Fibroblast of skin of back (primary cell): ENCODE measurements at regions not wholly inside any gene's neighbourhood (a gene's known extent, or its start where the extent isn't known, plus 50 kb on each side); places are given as distances from the start of the nearest gene placed in this dataset.
"Not testable (repeated sequence)": the region's sequence is repeated elsewhere in the genome, so short reads cannot be mapped to it uniquely, and the experiment has no call there.

Source experiments
- DNase-seq: peaks from one replicate; pipeline ENCODE4 v3.0.0-alpha.2; 2013

DNA sequence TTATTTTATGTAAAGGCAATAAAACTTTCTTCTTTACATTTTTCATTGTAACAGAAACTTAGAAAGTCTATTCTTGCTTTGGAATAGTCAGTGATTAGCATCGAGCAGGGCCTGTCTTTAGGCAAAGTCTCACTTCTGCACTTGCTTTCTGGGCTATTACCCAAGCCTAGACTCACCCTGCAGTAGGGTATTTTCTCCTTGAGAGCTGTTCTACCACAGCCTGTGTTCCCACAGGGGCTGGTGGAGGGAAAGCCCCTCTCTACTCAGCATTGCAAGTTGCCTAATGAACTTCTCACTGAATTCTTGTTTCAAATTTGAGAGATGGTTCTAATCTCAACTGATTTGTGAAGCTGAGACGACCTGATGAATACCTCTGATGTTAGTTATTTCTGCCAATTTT lies 111.7 kb upstream of the KLHL14 start:
- DNase-seq, result no peak

- DNase-seq, result no peak
These were observed 108.2 kb upstream of the KLHL14 start for GRCh38 chr18:32881009-32881408.

DNA sequence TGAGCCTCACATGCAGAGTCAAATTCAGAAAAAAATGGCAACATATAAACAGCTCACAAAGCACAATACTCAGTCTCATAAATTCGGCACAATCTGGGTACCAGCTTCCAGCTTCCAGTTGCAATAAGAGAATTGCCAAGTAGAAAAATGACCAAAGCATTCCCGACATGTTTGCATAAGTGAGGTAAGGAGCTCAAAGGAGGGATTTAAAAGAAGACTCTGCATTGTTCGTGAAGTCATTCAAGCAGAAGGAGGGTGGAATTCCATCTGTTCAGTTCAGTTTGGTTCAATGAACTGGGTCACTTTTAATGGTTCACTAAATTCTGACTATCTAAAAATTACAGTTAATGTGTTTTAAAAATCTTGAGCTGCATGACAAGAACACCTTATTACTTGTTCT lies 106.7 kb upstream of the KLHL14 start:
- DNase-seq, result no peak

- no peak for DNase-seq
These were observed 105.6 kb upstream of the KLHL14 start for GRCh38 chr18:32878436-32878835.

DNA sequence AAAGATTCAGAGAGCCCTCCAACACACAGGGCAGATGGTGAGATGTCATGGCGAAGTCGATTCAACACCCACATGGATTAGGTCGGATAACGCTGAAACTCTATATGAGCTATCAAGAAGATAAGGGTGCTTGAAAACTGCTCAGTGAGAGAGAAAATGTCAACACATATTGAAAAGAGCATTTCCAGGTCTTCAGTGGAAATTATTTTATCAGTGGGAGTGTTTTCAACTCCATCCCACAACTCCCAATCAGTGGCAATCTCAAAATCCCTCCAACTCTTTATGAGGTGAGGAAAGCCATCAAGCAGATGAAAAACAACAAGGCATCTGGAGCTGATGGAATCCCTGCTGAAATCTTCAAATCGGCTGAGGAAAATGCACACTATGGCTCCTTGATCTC lies 104.5 kb upstream of the KLHL14 start:
- DNase-seq, result no peak

DNA sequence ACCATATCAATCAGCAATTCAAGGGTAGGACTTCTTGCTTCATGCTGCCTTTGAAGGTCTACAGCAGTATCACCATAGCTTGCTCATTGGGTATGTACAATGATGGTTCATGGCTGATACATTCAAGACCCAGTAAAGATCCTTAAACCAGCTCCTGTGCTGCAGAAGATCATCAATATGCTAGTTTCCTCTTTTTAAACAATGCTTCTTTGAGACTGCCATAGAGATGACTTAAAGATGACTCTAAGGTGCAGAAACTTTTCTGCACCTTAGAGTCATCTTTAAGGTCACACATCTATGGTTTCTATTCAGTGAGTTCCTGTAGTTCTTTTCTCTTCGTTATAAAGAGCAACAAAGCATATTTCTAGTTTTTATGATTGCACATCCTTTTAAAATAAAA lies 102.8 kb upstream of the KLHL14 start:
- DNase-seq, result no peak

- DNase-seq, result no peak
These were observed 99.0 kb upstream of the KLHL14 start for GRCh38 chr18:32871786-32872185.

DNA sequence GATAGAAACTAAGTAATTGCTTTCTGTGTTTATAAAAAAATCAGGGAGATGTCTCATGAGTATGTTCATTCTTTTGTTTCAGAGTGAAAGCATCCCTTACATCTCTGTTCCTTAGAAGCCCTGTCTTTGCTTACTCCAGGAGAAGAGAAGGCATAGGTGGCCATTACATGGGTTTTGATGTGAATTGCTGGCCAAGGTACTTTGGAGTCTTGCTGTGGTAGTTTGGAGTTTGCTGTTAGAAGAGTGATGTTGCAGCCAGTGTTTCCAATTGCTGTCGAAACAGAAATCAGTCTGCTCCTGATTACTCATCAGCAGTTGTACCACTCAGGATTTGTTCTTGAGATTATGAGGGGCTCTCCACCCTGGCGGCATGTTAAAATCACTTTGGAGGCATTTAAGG lies 97.8 kb upstream of the KLHL14 start:
- no peak for DNase-seq

DNA sequence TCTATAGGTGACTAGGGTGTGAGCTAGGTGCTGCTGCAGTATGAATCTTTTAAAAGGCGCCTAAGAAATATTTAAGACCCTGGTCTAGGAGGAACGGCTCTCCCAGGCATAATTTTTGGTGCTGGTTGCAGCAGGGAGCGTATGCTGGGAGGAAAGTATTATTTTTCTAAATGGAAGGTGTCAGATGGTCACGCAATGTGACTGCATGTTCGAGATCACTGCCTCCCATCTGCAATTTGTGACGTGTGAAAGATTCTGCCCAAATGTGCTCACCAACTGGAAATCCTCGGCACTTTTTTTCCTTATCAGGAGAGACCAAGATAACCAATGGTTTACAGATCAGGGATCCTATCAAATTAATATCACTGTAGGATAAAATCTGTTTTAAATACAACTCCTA lies 95.6 kb upstream of the KLHL14 start:
- DNase-seq, result no peak

- DNase-seq, result no peak
These were observed 95.1 kb upstream of the KLHL14 start for GRCh38 chr18:32867936-32868335.

DNA sequence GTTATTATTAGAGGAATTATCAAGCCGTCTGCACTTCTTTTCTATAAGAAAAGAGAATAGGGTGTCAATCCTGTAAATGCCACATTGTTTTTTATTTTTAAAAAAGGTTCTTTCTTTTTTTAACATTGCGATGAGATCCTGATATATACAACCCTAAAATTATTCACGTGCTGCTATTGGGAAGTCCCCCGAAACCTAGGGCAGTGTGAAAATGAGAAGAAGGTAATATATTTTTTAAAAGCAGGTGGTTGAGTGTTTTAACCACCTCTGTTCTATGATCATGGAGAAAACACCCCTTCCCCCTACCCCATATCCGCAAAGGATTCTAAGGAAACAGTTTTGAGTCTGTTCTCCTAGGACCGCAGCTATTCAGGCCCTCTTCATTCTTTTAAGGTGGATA lies 94.5 kb upstream of the KLHL14 start:
- DNase-seq, result no peak

DNA sequence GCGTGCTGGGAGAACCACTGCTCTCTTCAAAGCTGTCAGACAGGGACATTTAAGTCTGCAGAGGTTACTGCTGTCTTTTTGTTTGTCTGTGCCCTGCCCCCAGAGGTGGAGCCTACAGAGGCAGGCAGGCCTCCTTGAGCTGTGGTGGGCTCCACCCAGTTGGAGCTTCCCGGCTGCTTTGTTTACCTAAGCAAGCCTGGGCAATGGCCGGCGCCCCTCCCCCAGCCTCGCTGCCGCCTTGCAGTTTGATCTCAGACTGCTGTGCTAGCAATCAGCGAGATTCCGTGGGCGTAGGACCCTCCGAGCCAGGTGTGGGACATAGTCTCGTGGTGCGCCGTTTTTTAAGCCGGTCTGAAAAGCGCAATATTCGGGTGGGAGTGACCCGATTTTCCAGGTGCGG lies 89.2 kb upstream of the KLHL14 start:
- not testable (repeated sequence) for DNase-seq

DNA sequence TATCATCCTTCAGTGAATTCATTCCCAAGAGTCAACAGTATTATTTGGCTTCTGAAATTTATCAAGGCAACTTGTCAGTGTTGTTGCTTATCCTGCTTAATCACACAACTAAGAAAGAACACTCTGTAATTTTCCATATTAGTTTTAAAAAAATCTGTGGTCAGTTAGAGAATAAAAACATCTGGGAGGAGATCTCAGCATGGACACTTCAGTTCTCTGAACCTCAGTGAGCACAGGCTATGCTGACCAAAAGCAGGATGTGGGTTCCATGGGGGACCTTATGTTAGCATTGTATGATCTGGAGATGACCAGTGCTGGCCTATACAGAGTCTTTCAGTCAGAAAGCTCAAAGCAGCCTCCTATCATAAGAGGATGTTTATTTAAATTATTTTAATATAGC lies 79.1 kb upstream of the KLHL14 start:
- no peak for DNase-seq

GRCh38 chr18:32848826-32849225 lies 76.0 kb upstream of the KLHL14 start:
- peak; percentile 17 for DNase-seq

DNA sequence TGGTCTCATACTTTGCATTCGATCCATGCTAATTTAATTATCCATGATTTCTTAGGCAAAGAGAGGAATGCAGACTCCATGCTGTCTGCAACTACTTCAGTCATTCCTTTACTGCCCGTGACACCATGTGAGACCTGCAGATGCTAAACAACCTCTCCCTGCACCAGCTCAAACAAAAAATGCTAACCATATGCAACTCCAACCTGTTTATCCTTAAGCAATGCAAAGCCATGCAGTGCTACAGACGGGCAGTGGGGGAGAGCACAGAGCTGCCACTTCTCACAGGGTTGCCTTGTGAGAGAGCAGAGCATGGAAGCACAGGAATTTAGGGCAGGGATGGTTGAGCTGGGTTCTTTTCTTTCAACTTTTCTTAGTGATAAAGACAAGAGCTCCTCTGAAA lies 74.9 kb upstream of the KLHL14 start:
- no peak for DNase-seq

DNA sequence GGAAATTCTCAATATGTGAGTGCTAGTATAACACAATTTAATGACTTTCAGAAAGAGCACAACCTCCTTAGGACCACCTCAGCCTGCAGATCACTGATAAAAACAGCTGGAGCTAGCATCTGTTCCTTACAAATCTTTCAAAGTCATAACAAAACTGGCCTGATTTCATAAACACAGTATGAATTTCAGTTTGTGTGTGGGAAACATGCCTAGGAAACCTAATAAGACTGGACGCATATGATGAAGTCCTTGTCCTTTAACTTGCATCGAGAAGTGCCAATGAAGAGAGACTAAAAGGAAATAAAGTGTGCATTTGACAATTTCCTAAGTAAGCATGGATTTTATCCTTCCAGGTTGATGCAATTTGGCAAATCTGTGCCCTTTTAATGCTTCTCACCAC lies 74.1 kb upstream of the KLHL14 start:
- no peak for DNase-seq

DNA sequence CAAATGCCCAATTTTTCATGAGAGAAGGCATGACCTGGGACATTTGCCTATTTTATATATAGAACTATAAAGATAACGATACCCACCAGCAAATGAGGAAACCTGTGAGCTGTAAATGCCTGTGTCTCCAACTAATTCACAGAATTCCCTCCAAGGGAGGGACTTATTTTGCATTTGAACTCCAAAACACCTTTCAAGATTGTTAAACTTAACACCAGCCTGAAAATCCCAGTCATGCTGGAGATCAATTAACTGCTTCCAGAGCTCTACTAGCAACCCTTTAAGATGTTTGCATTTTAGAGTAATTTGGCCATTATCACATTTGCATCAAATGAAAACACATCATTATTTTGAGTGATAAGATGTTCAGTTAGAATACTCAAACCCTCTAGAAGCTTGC lies 68.1 kb upstream of the KLHL14 start:
- no peak for DNase-seq

GRCh38 chr18:32835951-32836350 lies 63.1 kb upstream of the KLHL14 start:
- no peak for DNase-seq

DNA sequence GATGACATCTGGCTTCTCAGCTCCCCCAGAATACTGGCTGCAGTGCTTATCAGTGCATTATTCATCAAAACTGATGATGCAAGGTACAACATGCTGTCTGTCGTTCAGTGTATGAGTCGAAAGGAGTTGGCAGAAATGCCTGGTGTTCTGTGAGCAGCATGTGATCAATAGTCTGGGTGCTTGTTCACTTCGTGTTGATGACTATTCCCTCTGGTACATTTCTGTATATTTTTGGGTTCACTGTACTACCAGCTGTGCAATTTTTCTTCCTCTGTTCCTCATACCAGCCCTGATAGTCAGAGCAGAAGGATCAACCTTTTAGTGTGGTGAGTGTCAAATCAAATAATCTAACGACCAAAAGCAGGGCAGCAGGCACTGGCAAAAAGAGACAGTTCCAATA lies 59.0 kb upstream of the KLHL14 start:
- DNase-seq, result no peak

DNA sequence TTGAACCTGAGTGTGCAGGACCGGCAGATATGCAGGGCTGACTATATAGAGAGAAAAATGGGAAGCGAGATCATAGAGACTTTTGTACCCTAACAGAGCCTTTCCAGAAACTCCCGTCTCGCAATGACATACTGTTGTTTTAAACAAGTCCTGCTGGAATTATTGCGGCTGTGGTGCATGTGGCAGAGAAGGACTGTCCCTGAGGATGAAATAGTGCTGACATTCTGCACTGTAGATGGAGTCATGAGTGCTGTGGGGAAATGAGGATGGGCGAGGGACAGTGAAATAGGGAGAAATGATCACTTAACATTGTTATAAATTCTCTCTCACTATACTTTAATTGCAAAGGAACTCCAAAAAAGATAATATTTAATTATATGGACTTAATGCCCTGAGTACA lies 50.4 kb upstream of the KLHL14 start:
- DNase-seq, result no peak
